Activated naive CD4-positive, alpha-beta T cell treated with Interleukin-2 at 50 U/mL for 16 hours (primary cell): ENCODE measurements at regions not wholly inside any gene's neighbourhood (a gene's known extent, or its start where the extent isn't known, plus 50 kb on each side); places are given as distances from the start of the nearest gene placed in this dataset.
"Not testable (repeated sequence)": the region's sequence is repeated elsewhere in the genome, so short reads cannot be mapped to it uniquely, and the experiment has no call there.

Source experiments
- DNase-seq: peaks from one replicate; pipeline ENCODE4 v3.0.0-alpha.2; 2020

- DNase-seq = peak; percentile 31
Observed at GRCh38 chr12:116687888-116688287, 50.0 kb downstream of the SPRING1 start.

GRCh38 chr12:116684891-116685290 lies 53.0 kb downstream of the SPRING1 start:
- DNase-seq = no peak

- DNase-seq = no peak
Observed at GRCh38 chr12:116677202-116677661, 60.6 kb downstream of the SPRING1 start.

GRCh38 chr12:116675339-116676107 lies 62.3 kb downstream of the SPRING1 start:
- DNase-seq = no peak

- DNase-seq = no peak
Observed at GRCh38 chr12:116674643-116675183, 63.2 kb downstream of the SPRING1 start.

GRCh38 chr12:116673681-116674111 lies 64.2 kb downstream of the SPRING1 start:
- DNase-seq = no peak

- no peak for DNase-seq
Observed at GRCh38 chr12:116672842-116673516, 64.9 kb downstream of the SPRING1 start.

GRCh38 chr12:116672010-116672409 lies 65.9 kb downstream of the SPRING1 start:
- no peak for DNase-seq

GRCh38 chr12:116670859-116671258 lies 67.0 kb downstream of the SPRING1 start:
- no peak for DNase-seq

- no peak for DNase-seq
Observed at GRCh38 chr12:116667752-116668151, 70.1 kb downstream of the SPRING1 start.

- not testable (repeated sequence) for DNase-seq
Observed at GRCh38 chr12:116666829-116667228, 71.0 kb downstream of the SPRING1 start.

- DNase-seq = no peak
Observed at GRCh38 chr12:116666305-116666673, 71.6 kb downstream of the SPRING1 start.

- DNase-seq = no peak
Observed at GRCh38 chr12:116665666-116666304, 72.1 kb downstream of the SPRING1 start.

GRCh38 chr12:116664085-116664484 lies 73.8 kb downstream of the SPRING1 start:
- DNase-seq = no peak

GRCh38 chr12:116662612-116663144 lies 75.2 kb downstream of the SPRING1 start:
- no peak for DNase-seq

GRCh38 chr12:116661341-116661740 lies 76.5 kb downstream of the SPRING1 start:
- DNase-seq = no peak

- DNase-seq = not testable (repeated sequence)
Observed at GRCh38 chr12:116660740-116661139, 77.1 kb downstream of the SPRING1 start.

- no peak for DNase-seq
Observed at GRCh38 chr12:116659771-116660481, 77.9 kb downstream of the SPRING1 start.

GRCh38 chr12:116657921-116658495 lies 79.9 kb downstream of the SPRING1 start:
- no peak for DNase-seq

- no peak for DNase-seq
Observed at GRCh38 chr12:116656306-116656705, 81.6 kb downstream of the SPRING1 start.

GRCh38 chr12:116654226-116654743 lies 83.6 kb downstream of the SPRING1 start:
- no peak for DNase-seq

- no peak for DNase-seq
Observed at GRCh38 chr12:116651089-116651488, 86.8 kb downstream of the SPRING1 start.
